Mesenchymal stem cell (in vitro differentiated cells and primary cell): ENCODE measurements at regions not wholly inside any gene's neighbourhood (a gene's known extent, or its start where the extent isn't known, plus 50 kb on each side); places are given as distances from the start of the nearest gene placed in this dataset.
"Not testable (repeated sequence)": the region's sequence is repeated elsewhere in the genome, so short reads cannot be mapped to it uniquely, and the experiment has no call there.

Experiments
- DNase-seq: peaks from one replicate; pipeline ENCODE4 v3.0.0-alpha.2; 2013
- H2AFZ ChIP-seq: one replicate; pipeline ENCODE4 v1.6.1; 2013; ENCODE audit warnings: low read depth, mild to moderate bottlenecking, control low read depth, inconsistent platforms, low read length, moderate library complexity
- H2AK5ac ChIP-seq: 2 replicates; pipeline ENCODE4 v1.6.1; 2013; ENCODE audit warnings: low read length, moderate library complexity, mild to moderate bottlenecking, inconsistent platforms; ENCODE audit not compliant: severe bottlenecking
- H2BK120ac ChIP-seq: one replicate; pipeline ENCODE4 v1.6.1; 2013; ENCODE audit warnings: low read depth, mild to moderate bottlenecking, inconsistent platforms, low read length, moderate library complexity
- H2BK12ac ChIP-seq, 2 experiments: one replicate each; pipeline ENCODE4 v1.6.1; 2013; ENCODE audit warnings: inconsistent platforms in 2 of 2, low read length in 2 of 2, mild to moderate bottlenecking in 2 of 2, moderate library complexity in 2 of 2, control low read depth in 1 of 2
- H2BK15ac ChIP-seq: one replicate; pipeline ENCODE4 v1.6.1; 2013; ENCODE audit warnings: mild to moderate bottlenecking, low read depth, inconsistent platforms; ENCODE audit not compliant: poor library complexity, severe bottlenecking
- H2BK5ac ChIP-seq: 2 replicates; pipeline ENCODE4 v1.6.1; 2013; ENCODE audit warnings: low read depth, mild to moderate bottlenecking, low read length, control low read depth, inconsistent platforms; ENCODE audit not compliant: poor library complexity, severe bottlenecking
- H3K14ac ChIP-seq, 2 experiments: one replicate each; pipeline ENCODE4 v1.6.1; 2013; ENCODE audit warnings: inconsistent platforms in 2 of 2, low read length in 2 of 2, control low read depth in 1 of 2, mild to moderate bottlenecking in 1 of 2, moderate library complexity in 1 of 2
- H3K18ac ChIP-seq, 2 experiments: one replicate each; pipeline ENCODE4 v1.6.1; 2013; ENCODE audit warnings: inconsistent platforms in 2 of 2, low read length in 2 of 2, control low read depth in 1 of 2, low read depth in 1 of 2, mild to moderate bottlenecking in 1 of 2
- H3K23ac ChIP-seq, 2 experiments: one replicate each; pipeline ENCODE4 v1.6.1; 2013; ENCODE audit warnings: inconsistent platforms in 2 of 2, low read length in 2 of 2, mild to moderate bottlenecking in 2 of 2, moderate library complexity in 2 of 2, control low read depth in 1 of 2
- H3K27ac ChIP-seq: 2 replicates; pipeline ENCODE4 v1.5.1; 2013; ENCODE audit warnings: mild to moderate bottlenecking, moderate library complexity, low read length, control low read depth, inconsistent platforms; ENCODE audit not compliant: poor library complexity, severe bottlenecking
- H3K27me3 ChIP-seq, 2 experiments: 2 replicates each; pipeline versions ENCODE4 v1.6.1 to v1.7.0; 2013; ENCODE audit warnings: low read length in 2 of 2, mild to moderate bottlenecking in 2 of 2, moderate library complexity in 2 of 2, control low read depth in 1 of 2, inconsistent platforms in 1 of 2; ENCODE audit not compliant: control insufficient read depth in 1 of 2, insufficient read depth in 1 of 2
- H3K36me3 ChIP-seq, 2 experiments: 2 replicates each; pipeline versions ENCODE4 v1.6.1 to v1.7.0; 2013; ENCODE audit warnings: low read length in 2 of 2, control low read depth in 1 of 2, inconsistent platforms in 1 of 2, low read depth in 1 of 2, mild to moderate bottlenecking in 1 of 2; ENCODE audit not compliant: insufficient read depth in 2 of 2, control insufficient read depth in 1 of 2
- H3K4ac ChIP-seq, 2 experiments: one replicate each; pipeline ENCODE4 v1.6.1; 2013; ENCODE audit warnings: inconsistent platforms in 2 of 2, low read length in 2 of 2, mild to moderate bottlenecking in 2 of 2, moderate library complexity in 2 of 2, control low read depth in 1 of 2, low read depth in 1 of 2
- H3K4me1 ChIP-seq: 2 replicates; pipeline ENCODE4 v1.6.1; 2013; ENCODE audit warnings: low read depth, low read length, control low read depth; ENCODE audit not compliant: control insufficient read depth, insufficient read depth
- H3K4me2 ChIP-seq: 2 replicates; pipeline ENCODE4 v1.6.1; 2013; ENCODE audit warnings: low read length, mild to moderate bottlenecking, inconsistent platforms; ENCODE audit not compliant: poor library complexity, severe bottlenecking
- H3K4me3 ChIP-seq, 2 experiments: 2 replicates each; pipeline versions ENCODE4 v1.5.1 to v1.7.0; 2013; ENCODE audit warnings: low read length in 2 of 2, mild to moderate bottlenecking in 2 of 2, control low read depth in 1 of 2, low read depth in 1 of 2; ENCODE audit not compliant: insufficient read depth in 1 of 2
- H3K79me1 ChIP-seq: replicated peaks from 2 replicates; pipeline ENCODE4 v1.6.1; 2013; ENCODE audit warnings: mild to moderate bottlenecking, control low read depth, low read length, inconsistent platforms; ENCODE audit not compliant: poor library complexity, severe bottlenecking
- H3K9ac ChIP-seq: 2 replicates; pipeline ENCODE4 v1.7.0; 2013; ENCODE audit warnings: mild to moderate bottlenecking, low read length, moderate library complexity
- H3K9me3 ChIP-seq: 2 replicates; pipeline ENCODE4 v1.7.0; 2013; ENCODE audit warnings: mild to moderate bottlenecking, low read length; ENCODE audit not compliant: control insufficient read depth
- H4K8ac ChIP-seq: one replicate; pipeline ENCODE4 v1.6.1; 2013; ENCODE audit warnings: inconsistent platforms, mild to moderate bottlenecking, low read length, moderate library complexity
- H4K91ac ChIP-seq: one replicate; pipeline ENCODE4 v1.6.1; 2013; ENCODE audit warnings: mild to moderate bottlenecking, low read length, inconsistent platforms
- WGBS: methylation state at CpG from one replicate; pipeline ENCODE4 v1.1.7; 2013; ENCODE audit warnings: mixed read lengths; 5-methylcytosine and 5-hydroxymethylcytosine counted together

GRCh38 chr5:25448190-25448621, 803.4 kb upstream of the CDH10 start:
- H3K79me1 ChIP-seq, result no peaks in the 10 kb centered on the region
- no peak overlapping the region for H2AFZ ChIP-seq
- no peak overlapping the region for H3K23ac ChIP-seq
- H2BK12ac ChIP-seq, result no peak overlapping the region
- no peak overlapping the region for H3K14ac ChIP-seq
- no peaks in the 10 kb centered on the region for H3K36me3 ChIP-seq
- no peak overlapping the region for H3K4ac ChIP-seq
- H3K18ac ChIP-seq, result no peak overlapping the region
- no peak for DNase-seq
- H4K91ac ChIP-seq, result no peak overlapping the region
- no peak overlapping the region for H2AK5ac ChIP-seq
- H2BK5ac ChIP-seq, result no peak overlapping the region
- no peaks in the 10 kb centered on the region for H3K9me3 ChIP-seq
- no peaks in the 10 kb centered on the region for H3K4me1 ChIP-seq
- H2BK15ac ChIP-seq, result no peak overlapping the region
- no peak overlapping the region for H3K4me2 ChIP-seq
- H3K27ac ChIP-seq, result no peak overlapping the region
- H3K27me3 ChIP-seq, result no peaks in the 10 kb centered on the region
- 33% methylated on average over 5 of the region's 6 CpGs for WGBS
- no peak overlapping the region for H3K4me3 ChIP-seq
- no peak overlapping the region for H3K9ac ChIP-seq
- H2BK120ac ChIP-seq, result no peak overlapping the region
- no peak overlapping the region for H4K8ac ChIP-seq

- not testable (repeated sequence) for H3K14ac ChIP-seq, H3K4me3 ChIP-seq, H3K79me1 ChIP-seq, H2BK15ac ChIP-seq, H3K9ac ChIP-seq, H2BK120ac ChIP-seq, H3K27ac ChIP-seq, H3K4me1 ChIP-seq, H4K91ac ChIP-seq, DNase-seq, H3K9me3 ChIP-seq, H3K27me3 ChIP-seq, H3K18ac ChIP-seq, H2BK5ac ChIP-seq, H2AFZ ChIP-seq, H2BK12ac ChIP-seq, H3K4me2 ChIP-seq, H2AK5ac ChIP-seq, H3K4ac ChIP-seq, H3K23ac ChIP-seq, H3K36me3 ChIP-seq, H4K8ac ChIP-seq
- WGBS, result no CpG with 5 or more reads among the region's 3 CpGs
Measured at GRCh38 chr5:25446061-25446420, 801.3 kb upstream of the CDH10 start.

- H3K14ac ChIP-seq, H3K18ac ChIP-seq, H3K4me1 ChIP-seq, H3K27me3 ChIP-seq, H2BK15ac ChIP-seq, H3K4ac ChIP-seq, H4K8ac ChIP-seq, H2BK12ac ChIP-seq, DNase-seq, H3K4me3 ChIP-seq, H2AFZ ChIP-seq, H2BK120ac ChIP-seq, H4K91ac ChIP-seq, H3K79me1 ChIP-seq, H3K9ac ChIP-seq, H3K4me2 ChIP-seq, H2BK5ac ChIP-seq, H3K9me3 ChIP-seq, H2AK5ac ChIP-seq, H3K27ac ChIP-seq, H3K36me3 ChIP-seq, H3K23ac ChIP-seq: not testable (repeated sequence)
- 87% methylated on average over 8 of the region's 10 CpGs for WGBS
Measured at GRCh38 chr5:25445381-25446060, 800.7 kb upstream of the CDH10 start.

- no peak overlapping the region for H2AK5ac ChIP-seq
- H3K27ac ChIP-seq, result no peak overlapping the region
- H4K91ac ChIP-seq, result no peak overlapping the region
- H2BK120ac ChIP-seq, result no peak overlapping the region
- no peak overlapping the region for H3K23ac ChIP-seq
- H3K4me1 ChIP-seq, result no peaks in the 10 kb centered on the region
- no peak overlapping the region for H3K18ac ChIP-seq
- no peak overlapping the region for H3K9ac ChIP-seq
- H3K4ac ChIP-seq, result no peak overlapping the region
- no CpG with 5 or more reads among the region's 2 CpGs for WGBS
- H3K79me1 ChIP-seq, result no peaks in the 10 kb centered on the region
- H2BK12ac ChIP-seq, result no peak overlapping the region
- H3K4me3 ChIP-seq, result no peak overlapping the region
- H2BK5ac ChIP-seq, result no peak overlapping the region
- no peaks in the 10 kb centered on the region for H3K27me3 ChIP-seq
- H3K14ac ChIP-seq, result no peak overlapping the region
- no peak overlapping the region for H3K4me2 ChIP-seq
- no peaks in the 10 kb centered on the region for H3K9me3 ChIP-seq
- no peaks in the 10 kb centered on the region for H3K36me3 ChIP-seq
- no peak overlapping the region for H2BK15ac ChIP-seq
- H2AFZ ChIP-seq, result no peak overlapping the region
- H4K8ac ChIP-seq, result no peak overlapping the region
- DNase-seq, result no peak
Measured at GRCh38 chr5:25444697-25445096, 799.9 kb upstream of the CDH10 start.
